Smooth muscle cell (in vitro differentiated cells): ENCODE measurements at regions not wholly inside any gene's neighbourhood (a gene's known extent, or its start where the extent isn't known, plus 50 kb on each side); places are given as distances from the start of the nearest gene placed in this dataset.

ENCODE experiments used
- DNase-seq: peaks from one replicate; lab custom pipeline; 2025; ENCODE audit not compliant: unreplicated experiment; lab: John Stamatoyannopoulos, UW
- H2AFZ ChIP-seq: fragments of 200-600 bp; sonication (generic); 2 replicates; pipeline ENCODE4 v1.6.0; 2016; ENCODE audit warnings: antibody characterized with exemption, low read depth, mild to moderate bottlenecking
- H3F3A ChIP-seq: fragments of 200-600 bp; sonication (generic); 2 replicates; pipeline ENCODE4 v1.6.0; 2017; ENCODE audit warnings: antibody characterized with exemption, low read depth
- H3K27ac ChIP-seq: fragments of 200-600 bp; sonication (generic); 2 replicates; pipeline ENCODE4 v1.5.1; 2016; ENCODE audit warnings: low read depth, mild to moderate bottlenecking
- H3K27me3 ChIP-seq: fragments of 200-600 bp; sonication (generic); 2 replicates; pipeline ENCODE4 v1.6.1; 2016; ENCODE audit warnings: low read depth, mild to moderate bottlenecking
- H3K36me3 ChIP-seq: fragments of 200-600 bp; sonication (generic); 2 replicates; pipeline ENCODE4 v1.5.1; 2016; ENCODE audit warnings: low read depth
- H3K4me1 ChIP-seq: fragments of 200-600 bp; sonication (generic); 2 replicates; pipeline ENCODE4 v1.5.1; 2016; ENCODE audit warnings: low read depth
- H3K4me2 ChIP-seq: fragments of 200-600 bp; sonication (generic); 2 replicates; pipeline ENCODE4 v1.6.0; 2016; ENCODE audit warnings: mild to moderate bottlenecking
- H3K4me3 ChIP-seq: fragments of 200-600 bp; sonication (generic); 2 replicates; pipeline ENCODE4 v1.5.1; 2016; ENCODE audit warnings: mild to moderate bottlenecking
- H3K79me2 ChIP-seq: fragments of 200-600 bp; sonication (generic); 2 replicates; pipeline ENCODE4 v1.6.0; 2016; ENCODE audit warnings: low read depth, mild to moderate bottlenecking
- H3K9ac ChIP-seq: fragments of 200-600 bp; sonication (generic); 2 replicates; pipeline ENCODE4 v1.6.0; 2016; ENCODE audit warnings: low read depth
- H3K9me3 ChIP-seq: fragments of 200-600 bp; sonication (generic); replicated peaks from 2 replicates; pipeline ENCODE4 v1.5.1; 2016; ENCODE audit warnings: low read depth
- H4K20me1 ChIP-seq: fragments of 200-600 bp; sonication (generic); 2 replicates; pipeline ENCODE4 v1.6.0; 2016; ENCODE audit warnings: low read depth
- CTCF ChIP-seq: fragments of 200-600 bp; sonication (generic); IDR thresholded peaks from 2 replicates; pipeline ENCODE4 v1.5.1; 2017; ENCODE audit warnings: borderline replicate concordance, mild to moderate bottlenecking, antibody characterized with exemption; ENCODE audit not compliant: insufficient read depth, poor library complexity, severe bottlenecking
- WGBS: methylation state at CpG from one replicate; pipeline ENCODE4 v1.1.7; 2016; ENCODE audit warnings: low lambda C conversion rate; 5-methylcytosine and 5-hydroxymethylcytosine counted together

GRCh38 chrX:74179990-74180389, 124.0 kb upstream of the ZCCHC13 start:
- no peak overlapping the region for H3K9ac ChIP-seq
- WGBS: 60% methylated on average over 3 of the region's 3 CpGs
- no peak for DNase-seq
- no peaks in the 10 kb centered on the region for H4K20me1 ChIP-seq
- no peak for TF ChIP-seq CTCF
- H3K36me3 ChIP-seq: no peaks in the 10 kb centered on the region
- H2AFZ ChIP-seq: no peak overlapping the region
- H3K27me3 ChIP-seq: no peaks in the 10 kb centered on the region
- no peaks in the 10 kb centered on the region for H3K4me1 ChIP-seq
- no peak overlapping the region for H3K4me3 ChIP-seq
- H3K9me3 ChIP-seq: peaks cover 4% of the 10 kb centered on the region
- no peak overlapping the region for H3K27ac ChIP-seq
- H3K4me2 ChIP-seq: no peak overlapping the region
- peaks cover 2% of the 10 kb centered on the region for H3K79me2 ChIP-seq
- H3F3A ChIP-seq: no peaks in the 10 kb centered on the region

- TF ChIP-seq CTCF: no peak
These were observed 124.5 kb upstream of the ZCCHC13 start for GRCh38 chrX:74179499-74179898.

GRCh38 chrX:74179071-74179470, 124.9 kb upstream of the ZCCHC13 start:
- Histone ChIP-seq H3K27ac (no peak overlapping the region), H3K4me2 (peak overlapping the region; percentile 77), H3K36me3 (no peaks in the 10 kb centered on the region), H3K4me3 (peak overlapping the region; percentile 31), H3K27me3 (no peaks in the 10 kb centered on the region), H3K79me2 (peaks cover 2% of the 10 kb centered on the region), H3K4me1 (no peaks in the 10 kb centered on the region), H4K20me1 (no peaks in the 10 kb centered on the region), H3K9me3 (peaks cover 10% of the 10 kb centered on the region), H3F3A (no peaks in the 10 kb centered on the region), H2AFZ (no peak overlapping the region), H3K9ac (no peak overlapping the region)
- no peak for TF ChIP-seq CTCF
- 24% methylated on average over 1 of the region's 1 CpG for WGBS
- no peak for DNase-seq

More at GRCh38 chrX:74179499-74179898, 124.5 kb upstream of the ZCCHC13 start:
- Histone ChIP-seq H4K20me1 (no peaks in the 10 kb centered on the region), H3F3A (no peaks in the 10 kb centered on the region), H3K9me3 (peaks cover 9% of the 10 kb centered on the region), H3K79me2 (peaks cover 2% of the 10 kb centered on the region), H3K27ac (no peak overlapping the region), H3K36me3 (no peaks in the 10 kb centered on the region), H3K9ac (no peak overlapping the region), H2AFZ (no peak overlapping the region), H3K4me2 (peak overlapping the region; percentile 77), H3K27me3 (no peaks in the 10 kb centered on the region), H3K4me3 (no peak overlapping the region), H3K4me1 (no peaks in the 10 kb centered on the region)
- no peak for DNase-seq
- 37% methylated on average over 4 of the region's 4 CpGs for whole genome bisulfite sequencing

GRCh38 chrX:74178536-74178935, 125.4 kb upstream of the ZCCHC13 start:
- Histone ChIP-seq H3K4me2 (peak overlapping the region; percentile 77), H3F3A (no peaks in the 10 kb centered on the region), H3K4me1 (no peaks in the 10 kb centered on the region), H4K20me1 (no peaks in the 10 kb centered on the region), H3K79me2 (peaks cover 2% of the 10 kb centered on the region), H2AFZ (no peak overlapping the region), H3K4me3 (peak overlapping the region; percentile 31), H3K27me3 (no peaks in the 10 kb centered on the region), H3K9ac (no peak overlapping the region), H3K9me3 (peaks cover 10% of the 10 kb centered on the region), H3K27ac (no peak overlapping the region), H3K36me3 (no peaks in the 10 kb centered on the region)
- TF ChIP-seq CTCF: no peak
- no peak for DNase-seq
- 32% methylated on average over 12 of the region's 12 CpGs for WGBS
